Uterus (tissue), 3 donors: ENCODE measurements at regions not wholly inside any gene's neighbourhood (a gene's known extent, or its start where the extent isn't known, plus 50 kb on each side); places are given as distances from the start of the nearest gene placed in this dataset.

ENCODE experiments used
- DNase-seq, 2 donors: peaks; one replicate each; pipeline ENCODE4 v3.0.0-alpha.2; 2019 to 2020
- H3K27ac ChIP-seq, 2 donors: fragments of 200-600 bp; sonication (generic); 1 replicate in 1 of 2; 2 replicates in 1 of 2; pipeline ENCODE4 v1.5.1; 2016 to 2018
- H3K27me3 ChIP-seq, 2 donors: fragments of 200-600 bp; sonication (generic); one replicate each; pipeline ENCODE4 v1.5.1; 2018 to 2019; ENCODE audit warnings: control low read depth in 1 of 2
- H3K36me3 ChIP-seq, 2 donors: fragments of 200-600 bp; sonication (generic); one replicate each; pipeline ENCODE4 v1.5.1; 2019; ENCODE audit warnings: control low read depth in 1 of 2
- H3K4me1 ChIP-seq, 2 donors: fragments of 200-600 bp; sonication (generic); one replicate each; pipeline ENCODE4 v1.5.1; 2018 to 2019; ENCODE audit warnings: control low read depth in 1 of 2
- H3K4me3 ChIP-seq, 2 donors: fragments of 200-600 bp; sonication (generic); 1 replicate in 1 of 2; 2 replicates in 1 of 2; pipeline ENCODE4 v1.5.1; 2018 to 2019; ENCODE audit warnings: mild to moderate bottlenecking in 1 of 2
- H3K9me3 ChIP-seq, 2 donors: fragments of 200-600 bp; sonication (generic); one replicate each; pipeline ENCODE4 v1.5.1; 2019; ENCODE audit warnings: control low read depth in 1 of 2
- CTCF ChIP-seq, 4 experiments: fragments of 200-600 bp in 2 of 4; fragments of 450-650 bp in 2 of 4; sonication (generic) in 2 of 4; IDR thresholded peaks; one replicate each; pipeline ENCODE4 v1.5.1; 2016 to 2019; ENCODE audit warnings: antibody characterized with exemption in 4 of 4, mild to moderate bottlenecking in 2 of 4, moderate library complexity in 1 of 4
- POLR2A ChIP-seq, 2 donors: fragments of 450-650 bp; IDR thresholded peaks; one replicate each; pipeline ENCODE4 v1.6.1; 2016; ENCODE audit warnings: antibody characterized with exemption in 2 of 2, mild to moderate bottlenecking in 1 of 2, moderate library complexity in 1 of 2
- intact Hi-C: fragments of 100-400 bp; cut with DNase I; formaldehyde crosslinking; loops from one replicate; pipeline ENCODE4 v1.15.1; 2023; ENCODE audit warnings: low total_unique reads
- donor health status: DM: yes; HTN: yes; CAD: no.

DNA sequence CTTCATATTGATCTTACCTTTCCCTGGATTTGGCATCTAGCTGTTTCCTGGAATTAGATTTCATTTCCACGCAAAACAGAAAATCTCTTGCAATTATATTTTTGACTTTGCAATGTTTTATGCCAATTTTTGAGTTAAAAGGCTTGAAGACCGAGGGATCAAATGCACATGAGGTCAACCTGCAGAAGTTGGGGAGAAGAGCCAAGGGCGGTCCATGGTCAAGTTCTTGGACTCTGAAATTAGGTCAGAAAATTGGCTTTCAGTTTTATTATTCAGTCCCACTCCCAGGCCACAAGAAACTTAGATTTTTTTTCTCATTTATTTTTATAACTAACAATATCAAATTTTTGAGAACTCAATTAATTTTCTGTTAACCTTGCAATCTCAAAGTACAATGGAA, 499.1 kb upstream of the USP24 start:
- no peaks in the 10 kb centered on the region for H3K9me3 ChIP-seq
- no peaks in the 10 kb centered on the region for H3K4me1 ChIP-seq
- no peaks in the 10 kb centered on the region for H3K27me3 ChIP-seq
- no peak overlapping the region for H3K27ac ChIP-seq
- peak in 1 of 2 donors; percentile 32 for DNase-seq
- no peak overlapping the region for H3K4me3 ChIP-seq
- TF ChIP-seq CTCF (IDR thresholded peaks at IDR 0.05) = no peak
- no peak for TF ChIP-seq POLR2A (IDR thresholded peaks at IDR 0.05)
- H3K36me3 ChIP-seq = no peaks in the 10 kb centered on the region
- intact Hi-C loops = no loop called here

DNA sequence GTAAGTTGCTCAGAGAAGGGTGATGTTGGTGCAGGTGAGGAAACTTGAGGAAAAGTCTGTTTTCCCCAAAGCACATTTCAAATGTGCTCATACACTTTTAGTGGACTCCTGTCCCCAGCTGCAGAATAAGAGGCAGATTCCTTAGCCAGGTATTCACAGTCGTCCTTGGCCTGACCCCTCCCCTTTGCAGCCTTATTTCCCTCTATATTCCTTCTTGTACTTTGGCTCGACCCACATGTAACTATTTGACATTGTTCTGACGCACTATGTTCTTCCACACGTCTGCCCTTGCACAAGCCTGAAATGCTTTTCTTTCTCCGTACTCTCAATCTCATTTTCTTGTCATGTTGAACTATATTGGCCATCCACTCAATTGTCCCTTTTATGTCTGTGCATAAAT, 498.4 kb upstream of the USP24 start:
- Histone ChIP-seq H3K4me3 (no peak overlapping the region), H3K36me3 (no peaks in the 10 kb centered on the region), H3K27me3 (no peaks in the 10 kb centered on the region), H3K9me3 (no peaks in the 10 kb centered on the region), H3K4me1 (no peaks in the 10 kb centered on the region), H3K27ac (peak overlapping the region in 1 of 2 donors; percentile 9)
- TF ChIP-seq POLR2A (IDR thresholded peaks at IDR 0.05) = no peak
- no peak for TF ChIP-seq CTCF (IDR thresholded peaks at IDR 0.05)
- intact Hi-C loops = no loop called here
- DNase-seq = peak; percentile 21 to 36

DNA sequence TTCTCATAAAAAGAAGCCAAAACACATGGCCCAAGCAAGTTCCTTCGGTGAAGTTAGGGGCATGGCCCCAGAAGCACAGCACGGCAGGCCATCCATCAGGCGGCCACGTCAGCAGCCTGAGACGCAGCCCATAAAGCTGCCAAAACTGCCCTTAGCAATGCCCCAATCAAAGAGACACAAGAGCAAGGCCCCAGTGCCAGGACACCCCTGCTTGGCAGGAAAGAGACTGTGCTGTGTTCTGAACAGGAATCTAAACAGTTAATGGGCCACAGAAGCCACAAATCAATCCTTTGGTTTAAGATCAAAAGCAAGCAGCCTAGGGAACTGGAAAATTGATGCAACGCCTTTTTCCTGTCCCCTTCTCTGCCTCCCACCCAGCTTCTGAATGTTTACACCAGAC, 497.0 kb upstream of the USP24 start:
- no peaks in the 10 kb centered on the region for H3K27me3 ChIP-seq
- no peaks in the 10 kb centered on the region for H3K36me3 ChIP-seq
- no peak for TF ChIP-seq CTCF (IDR thresholded peaks at IDR 0.05)
- TF ChIP-seq POLR2A (IDR thresholded peaks at IDR 0.05) = no peak
- no peak overlapping the region for H3K4me3 ChIP-seq
- intact Hi-C loops = no loop called here
- DNase-seq = peak in 1 of 2 donors; percentile 19
- H3K27ac ChIP-seq = no peak overlapping the region
- no peaks in the 10 kb centered on the region for H3K4me1 ChIP-seq
- H3K9me3 ChIP-seq = no peaks in the 10 kb centered on the region

DNA sequence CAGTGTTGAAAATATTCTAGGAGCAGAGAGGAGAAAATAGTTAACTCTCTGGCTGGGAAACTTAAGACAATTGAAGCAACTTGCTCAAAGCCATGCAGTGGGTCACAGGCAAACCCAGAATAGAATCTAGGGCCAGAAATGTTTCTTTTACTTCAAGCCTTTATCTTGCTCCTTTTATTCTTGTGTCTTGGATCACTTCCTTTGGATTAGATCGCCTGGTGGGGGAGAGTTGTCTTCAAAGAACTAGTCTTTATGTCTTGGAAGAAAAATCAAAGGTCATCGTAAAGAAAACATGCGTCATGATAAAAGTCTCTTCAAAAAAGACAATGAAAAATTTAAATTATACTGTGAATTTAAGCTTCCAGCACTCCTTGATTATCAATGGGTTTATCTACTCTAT, 493.6 kb upstream of the USP24 start:
- DNase-seq = no peak
- no peaks in the 10 kb centered on the region for H3K4me1 ChIP-seq
- H3K4me3 ChIP-seq = no peak overlapping the region
- no peaks in the 10 kb centered on the region for H3K36me3 ChIP-seq
- H3K9me3 ChIP-seq = no peaks in the 10 kb centered on the region
- intact Hi-C loops = no loop called here
- H3K27ac ChIP-seq = no peak overlapping the region
- TF ChIP-seq CTCF (IDR thresholded peaks at IDR 0.05) (no peak), POLR2A (IDR thresholded peaks at IDR 0.05) (no peak)
- H3K27me3 ChIP-seq = no peaks in the 10 kb centered on the region

DNA sequence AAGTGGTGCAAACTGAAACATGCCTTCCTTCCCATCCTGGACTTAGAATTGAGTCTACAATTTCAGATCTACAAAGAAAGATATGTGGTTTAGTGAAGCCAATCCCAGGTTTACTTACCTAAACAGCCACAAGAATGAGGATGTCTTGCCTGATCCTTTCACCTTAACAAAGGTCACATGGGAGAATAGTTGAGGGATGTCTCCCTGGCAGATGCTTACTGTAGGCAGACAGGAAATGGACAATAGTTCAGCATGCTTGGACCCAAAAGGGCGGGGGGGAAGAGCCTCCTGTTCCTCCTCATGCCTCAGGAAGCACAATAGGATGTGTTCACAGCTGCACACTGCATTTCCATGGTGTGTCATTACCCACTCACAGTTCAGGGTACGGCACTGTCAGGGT, 492.7 kb upstream of the USP24 start:
- no peak for DNase-seq
- no peak overlapping the region for H3K4me3 ChIP-seq
- no peaks in the 10 kb centered on the region for H3K36me3 ChIP-seq
- H3K27ac ChIP-seq = no peak overlapping the region
- H3K27me3 ChIP-seq = no peaks in the 10 kb centered on the region
- H3K9me3 ChIP-seq = no peaks in the 10 kb centered on the region
- TF ChIP-seq CTCF (IDR thresholded peaks at IDR 0.05) (no peak), POLR2A (IDR thresholded peaks at IDR 0.05) (no peak)
- intact Hi-C loops = no loop called here
- H3K4me1 ChIP-seq = no peaks in the 10 kb centered on the region
